ENCODE measurements at regions not wholly inside any gene's neighbourhood (a gene's known extent, or its start where the extent isn't known, plus 50 kb on each side); places are given as distances from the start of the nearest gene placed in this dataset.

DNA sequence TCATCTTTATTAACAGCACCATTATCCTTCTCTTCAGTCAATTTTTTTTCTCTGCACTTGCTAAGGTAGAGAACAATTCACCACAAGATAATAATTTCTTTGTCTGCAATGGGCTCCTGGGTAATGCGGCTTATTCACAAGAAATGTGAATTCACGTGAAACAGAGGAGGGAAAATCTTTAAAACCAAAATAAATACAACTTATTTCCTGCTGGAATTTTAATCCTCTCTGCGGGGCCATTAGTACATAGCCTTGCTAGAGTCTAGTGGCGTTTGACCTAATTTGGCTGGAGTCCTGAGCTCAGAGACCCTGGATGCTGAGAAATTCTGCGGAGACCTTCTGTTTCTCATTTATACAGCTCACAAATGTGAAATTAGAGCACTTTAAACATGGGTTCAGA, 319.3 kb upstream of the MMADHC start:
- ATAC-seq (no peak), DNase-seq (no peak)
- Histone ChIP-seq H3K4me3 (no peak overlapping the region), H3K27ac (no peak overlapping the region), H3K27me3 (ENCODE audit: low read depth) (no peaks in the 10 kb centered on the region), H3K9me3 (no peaks in the 10 kb centered on the region), H3K36me3 (no peaks in the 10 kb centered on the region), H3K4me1 (no peaks in the 10 kb centered on the region)
- intact Hi-C loops (cut with DNase I) = no loop called here
- TF ChIP-seq, protein P1, sequence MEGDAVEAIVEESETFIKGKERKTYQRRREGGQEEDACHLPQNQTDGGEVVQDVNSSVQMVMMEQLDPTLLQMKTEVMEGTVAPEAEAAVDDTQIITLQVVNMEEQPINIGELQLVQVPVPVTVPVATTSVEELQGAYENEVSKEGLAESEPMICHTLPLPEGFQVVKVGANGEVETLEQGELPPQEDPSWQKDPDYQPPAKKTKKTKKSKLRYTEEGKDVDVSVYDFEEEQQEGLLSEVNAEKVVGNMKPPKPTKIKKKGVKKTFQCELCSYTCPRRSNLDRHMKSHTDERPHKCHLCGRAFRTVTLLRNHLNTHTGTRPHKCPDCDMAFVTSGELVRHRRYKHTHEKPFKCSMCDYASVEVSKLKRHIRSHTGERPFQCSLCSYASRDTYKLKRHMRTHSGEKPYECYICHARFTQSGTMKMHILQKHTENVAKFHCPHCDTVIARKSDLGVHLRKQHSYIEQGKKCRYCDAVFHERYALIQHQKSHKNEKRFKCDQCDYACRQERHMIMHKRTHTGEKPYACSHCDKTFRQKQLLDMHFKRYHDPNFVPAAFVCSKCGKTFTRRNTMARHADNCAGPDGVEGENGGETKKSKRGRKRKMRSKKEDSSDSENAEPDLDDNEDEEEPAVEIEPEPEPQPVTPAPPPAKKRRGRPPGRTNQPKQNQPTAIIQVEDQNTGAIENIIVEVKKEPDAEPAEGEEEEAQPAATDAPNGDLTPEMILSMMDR (IDR thresholded peaks at IDR 0.05) = no peak

DNA sequence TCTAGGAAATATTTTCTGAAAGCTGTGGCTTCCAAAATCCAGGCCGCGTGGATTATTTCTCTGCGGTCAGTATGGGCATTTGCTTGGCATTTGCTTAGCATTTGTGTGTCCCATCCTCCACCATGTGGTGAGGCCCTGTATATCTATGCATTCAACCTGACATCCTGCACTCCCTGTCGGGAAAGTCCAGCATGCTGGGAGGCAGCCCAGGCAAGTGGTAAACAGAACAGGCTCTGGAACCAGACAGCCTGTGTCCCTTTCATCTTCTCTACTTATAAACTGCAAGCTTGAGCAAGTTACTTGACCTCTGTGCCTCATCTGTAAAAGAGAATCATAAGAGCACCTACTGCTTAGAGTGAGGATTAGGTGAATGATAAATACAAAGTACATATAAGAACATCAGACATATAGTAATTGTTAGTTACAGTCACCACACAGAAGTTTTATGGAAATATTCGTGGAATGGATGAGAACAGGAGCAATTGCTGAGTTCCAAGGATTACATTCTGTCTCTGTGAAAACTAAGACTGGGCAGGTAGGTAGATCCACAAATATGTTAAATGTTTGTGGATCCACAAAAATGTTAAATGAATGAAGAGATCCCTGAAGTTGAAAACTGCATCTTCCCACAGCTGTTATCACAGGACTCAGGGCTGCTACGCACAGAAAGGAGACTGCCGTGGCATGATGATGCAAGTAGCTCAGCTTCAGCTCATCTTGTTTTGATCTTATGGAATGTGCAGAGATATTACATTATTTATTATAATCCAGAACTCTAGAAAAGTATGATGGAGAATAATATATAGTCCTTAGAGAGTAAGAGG, 317.0 kb upstream of the MMADHC start:
- H3K36me3 ChIP-seq = no peaks in the 10 kb centered on the region
- DNase-seq (no peak), ATAC-seq (no peak)
- no peaks in the 10 kb centered on the region for H3K4me1 ChIP-seq
- no peaks in the 10 kb centered on the region for H3K27me3 ChIP-seq (ENCODE audit: low read depth)
- H3K27ac ChIP-seq = no peak overlapping the region
- no peak overlapping the region for H3K4me3 ChIP-seq
- intact Hi-C loops (cut with DNase I) = no loop called here
- TF ChIP-seq, protein P1 (IDR thresholded peaks at IDR 0.05) = no peak
- no peaks in the 10 kb centered on the region for H3K9me3 ChIP-seq

DNA sequence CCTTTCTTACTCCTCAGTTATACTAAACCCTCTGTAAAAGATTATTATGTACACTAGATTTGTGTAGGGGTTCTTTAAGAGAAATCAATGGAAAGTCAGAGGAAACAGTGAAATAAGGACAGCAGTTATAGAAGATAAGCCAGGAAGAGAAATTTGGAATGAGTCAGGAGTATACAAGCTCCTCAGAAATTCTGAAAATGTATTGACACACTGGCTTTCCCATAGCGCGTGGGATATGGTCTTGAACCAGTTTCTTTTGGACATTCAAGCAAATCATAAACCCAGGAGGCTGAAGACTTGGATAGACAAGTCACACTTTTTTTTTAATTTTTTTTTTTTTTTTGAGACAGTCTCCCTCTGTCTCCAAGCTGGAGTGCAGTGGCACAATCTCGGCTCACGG, 316.1 kb upstream of the MMADHC start:
- ATAC-seq (no peak), DNase-seq (no peak)
- intact Hi-C loops (cut with DNase I) = no loop called here
- Histone ChIP-seq H3K9me3 (no peaks in the 10 kb centered on the region), H3K36me3 (no peaks in the 10 kb centered on the region), H3K4me1 (no peaks in the 10 kb centered on the region), H3K27ac (no peak overlapping the region), H3K27me3 (ENCODE audit: low read depth) (no peaks in the 10 kb centered on the region), H3K4me3 (no peak overlapping the region)
- TF ChIP-seq, protein P1 (IDR thresholded peaks at IDR 0.05) = no peak

DNA sequence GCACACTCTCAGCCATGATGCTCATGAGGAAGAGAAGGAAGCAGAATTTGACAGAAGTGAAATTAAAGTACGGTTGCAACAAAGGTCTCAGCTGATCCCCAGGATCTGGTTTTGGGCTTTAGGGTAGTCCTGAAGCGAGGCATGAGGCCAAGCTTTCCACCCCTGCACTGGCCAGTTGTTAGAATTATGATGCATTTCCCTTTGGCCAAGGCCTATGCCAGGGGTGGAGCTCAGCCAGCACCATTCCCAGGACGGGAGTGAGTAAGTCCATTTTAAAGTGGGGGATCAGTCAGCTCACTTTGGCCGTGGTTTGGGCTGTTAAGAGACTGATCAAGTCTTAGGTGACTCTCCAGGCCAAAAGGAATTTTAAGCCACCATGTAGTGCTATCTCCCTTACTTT, 314.5 kb upstream of the MMADHC start:
- H3K27me3 ChIP-seq (ENCODE audit: low read depth) = no peaks in the 10 kb centered on the region
- no peaks in the 10 kb centered on the region for H3K36me3 ChIP-seq
- no peak for DNase-seq
- H3K9me3 ChIP-seq = no peaks in the 10 kb centered on the region
- TF ChIP-seq, protein P1 (IDR thresholded peaks at IDR 0.05) = no peak
- no peaks in the 10 kb centered on the region for H3K4me1 ChIP-seq
- H3K27ac ChIP-seq = no peak overlapping the region
- intact Hi-C loops (cut with DNase I) = no loop called here
- no peak overlapping the region for H3K4me3 ChIP-seq
- no peak for ATAC-seq

DNA sequence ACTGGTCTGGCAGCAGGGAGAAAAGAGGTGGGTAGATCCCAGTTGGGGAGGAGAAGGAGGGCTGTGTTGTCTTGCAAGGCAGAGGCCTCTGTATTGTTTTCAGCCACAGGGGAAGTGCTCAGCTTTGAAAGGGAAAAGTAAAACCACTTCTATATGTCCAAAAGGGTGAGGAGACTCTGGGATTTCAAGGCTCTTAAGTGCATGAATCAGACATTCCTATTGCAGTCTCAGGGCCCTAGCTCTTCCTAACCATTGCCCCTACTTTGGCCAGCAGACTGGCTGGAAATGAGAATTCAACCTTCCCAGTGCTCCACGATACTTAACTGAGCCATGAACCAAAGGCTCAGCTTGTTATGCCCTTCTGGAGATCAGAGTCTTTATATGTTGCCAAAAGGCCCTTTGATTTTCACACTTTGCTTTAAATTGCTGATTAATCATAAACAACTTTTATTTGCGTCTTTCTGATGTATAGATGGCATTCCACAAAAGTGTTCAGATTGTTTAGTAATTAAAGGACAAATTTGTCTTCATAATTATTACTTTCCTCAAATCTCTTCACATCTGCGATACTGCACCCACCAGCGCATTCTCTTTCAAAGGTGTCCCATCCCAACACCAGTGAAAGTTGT, 313.8 kb upstream of the MMADHC start:
- Histone ChIP-seq H3K36me3 (no peaks in the 10 kb centered on the region), H3K27me3 (ENCODE audit: low read depth) (no peaks in the 10 kb centered on the region), H3K4me1 (no peaks in the 10 kb centered on the region), H3K27ac (no peak overlapping the region), H3K9me3 (no peaks in the 10 kb centered on the region), H3K4me3 (no peak overlapping the region)
- TF ChIP-seq, protein P1 (IDR thresholded peaks at IDR 0.05) = no peak
- ATAC-seq = no peak
- DNase-seq = no peak
- intact Hi-C loops (cut with DNase I) = no loop called here
